Choroid plexus epithelial cell (primary cell): ENCODE measurements at regions not wholly inside any gene's neighbourhood (a gene's known extent, or its start where the extent isn't known, plus 50 kb on each side); places are given as distances from the start of the nearest gene placed in this dataset.

Experiments
- DNase-seq: peaks from one replicate; pipeline ENCODE4 v3.0.0-alpha.2; 2010; ENCODE audit warnings: low read depth
- H3K4me3 ChIP-seq: 2 replicates; pipeline ENCODE4 v1.5.1; 2011; ENCODE audit warnings: low read depth, mild to moderate bottlenecking, control low read depth, low read length, moderate library complexity
- TF ChIP-seq, protein P1 (sequence below): conservative IDR thresholded peaks from 2 replicates; pipeline ENCODE4 v1.5.1; 2011; ENCODE audit warnings: low read depth, mild to moderate bottlenecking, control low read depth, inconsistent platforms, low read length, moderate library complexity

DNA sequence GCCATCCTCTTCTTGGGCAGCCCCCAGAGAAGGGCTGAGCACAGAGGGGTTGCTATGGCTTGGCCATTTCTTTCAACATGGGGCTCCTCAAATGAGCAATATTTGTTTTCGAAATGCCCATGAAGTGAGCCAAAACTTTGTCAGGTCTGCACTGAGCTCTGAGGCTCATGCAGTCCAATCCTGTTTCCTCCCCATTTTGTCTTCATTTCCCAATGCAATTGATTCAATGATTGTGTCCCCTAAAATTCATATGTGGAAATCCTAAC, 60.6 kb upstream of the CD44 start:
- H3K4me3 ChIP-seq, result no peak overlapping the region
- TF ChIP-seq, protein P1, sequence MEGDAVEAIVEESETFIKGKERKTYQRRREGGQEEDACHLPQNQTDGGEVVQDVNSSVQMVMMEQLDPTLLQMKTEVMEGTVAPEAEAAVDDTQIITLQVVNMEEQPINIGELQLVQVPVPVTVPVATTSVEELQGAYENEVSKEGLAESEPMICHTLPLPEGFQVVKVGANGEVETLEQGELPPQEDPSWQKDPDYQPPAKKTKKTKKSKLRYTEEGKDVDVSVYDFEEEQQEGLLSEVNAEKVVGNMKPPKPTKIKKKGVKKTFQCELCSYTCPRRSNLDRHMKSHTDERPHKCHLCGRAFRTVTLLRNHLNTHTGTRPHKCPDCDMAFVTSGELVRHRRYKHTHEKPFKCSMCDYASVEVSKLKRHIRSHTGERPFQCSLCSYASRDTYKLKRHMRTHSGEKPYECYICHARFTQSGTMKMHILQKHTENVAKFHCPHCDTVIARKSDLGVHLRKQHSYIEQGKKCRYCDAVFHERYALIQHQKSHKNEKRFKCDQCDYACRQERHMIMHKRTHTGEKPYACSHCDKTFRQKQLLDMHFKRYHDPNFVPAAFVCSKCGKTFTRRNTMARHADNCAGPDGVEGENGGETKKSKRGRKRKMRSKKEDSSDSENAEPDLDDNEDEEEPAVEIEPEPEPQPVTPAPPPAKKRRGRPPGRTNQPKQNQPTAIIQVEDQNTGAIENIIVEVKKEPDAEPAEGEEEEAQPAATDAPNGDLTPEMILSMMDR, result no peak
- DNase-seq, result no peak

DNA sequence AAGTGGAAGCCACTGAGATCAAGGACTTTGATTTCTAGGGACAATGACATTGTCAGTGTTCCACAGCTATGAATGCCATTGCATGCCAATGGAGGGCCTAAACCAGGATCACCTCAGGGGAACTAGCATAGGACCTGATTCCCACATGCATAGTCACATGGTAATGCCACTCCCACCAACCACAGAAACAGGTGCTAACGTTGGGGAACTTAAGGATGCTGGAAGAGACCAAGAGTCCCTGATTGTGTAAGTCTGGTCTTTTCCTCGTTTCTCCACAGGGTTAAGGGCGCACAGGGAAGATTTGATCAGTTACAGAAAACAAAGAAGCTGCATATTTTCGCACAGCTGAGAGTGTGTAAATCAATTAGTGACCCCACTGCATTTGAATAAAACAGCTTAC, 59.4 kb upstream of the CD44 start:
- no peak overlapping the region for H3K4me3 ChIP-seq
- TF ChIP-seq, protein P1, result no peak
- DNase-seq, result no peak

DNA sequence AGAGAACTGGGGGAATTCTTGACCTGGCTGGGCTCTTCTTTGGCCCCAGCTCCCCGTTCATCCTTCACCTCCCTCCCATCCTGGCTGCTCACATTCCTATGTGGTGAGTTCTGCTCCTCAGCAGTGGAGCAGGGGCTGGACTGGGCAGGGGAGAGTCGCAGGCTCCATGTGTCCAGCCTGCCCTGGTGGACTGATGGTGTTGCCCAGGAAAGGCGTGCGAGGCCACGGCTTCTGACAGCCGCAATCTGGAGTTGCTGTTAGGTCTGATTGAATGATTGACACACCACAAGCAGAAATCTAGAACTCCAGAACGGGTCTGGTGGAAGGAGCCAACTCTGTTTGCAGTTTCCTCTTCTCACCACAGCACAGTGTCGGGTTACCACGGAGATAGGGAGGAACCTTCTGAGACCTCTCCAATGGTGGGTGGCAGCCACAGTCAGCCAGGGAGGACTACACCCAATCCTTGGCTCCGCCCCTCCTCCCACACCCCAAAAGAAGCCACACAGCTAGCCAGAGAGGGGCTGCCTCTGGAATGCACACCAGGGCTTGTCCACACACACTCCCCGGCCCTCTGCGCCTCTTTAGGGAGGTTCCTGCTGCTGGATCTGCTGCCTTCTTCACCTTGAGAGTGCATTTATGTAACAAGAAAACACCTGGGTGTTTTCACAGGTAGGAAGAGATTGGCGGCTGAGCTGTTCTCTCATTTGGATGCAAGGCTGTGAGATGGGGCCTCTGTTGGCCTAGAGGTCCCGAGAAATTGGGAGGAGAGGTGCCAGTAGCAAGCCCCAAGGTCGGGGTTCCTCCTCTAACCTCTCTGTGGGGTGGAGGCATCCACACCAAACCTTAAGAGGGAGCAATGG, 56.4 kb upstream of the CD44 start:
- TF ChIP-seq, protein P1, result peak; percentile 6
- DNase-seq, result peak; percentile 85
- H3K4me3 ChIP-seq, result peak overlapping the region; percentile 3

DNA sequence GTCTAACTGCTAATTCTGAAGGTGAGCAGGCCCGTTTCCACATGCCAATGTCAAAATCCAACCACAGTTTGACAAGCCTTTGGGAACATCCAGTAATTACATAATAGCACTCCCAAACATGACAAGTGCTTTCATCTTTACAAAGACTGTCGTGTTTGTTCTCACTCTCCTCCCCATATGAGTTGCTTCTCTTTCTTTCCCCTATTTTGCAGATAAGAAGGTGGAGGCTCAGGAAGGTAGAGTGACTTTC, 55.9 kb upstream of the CD44 start:
- H3K4me3 ChIP-seq, result no peak overlapping the region
- no peak for DNase-seq
- TF ChIP-seq, protein P1, result no peak

DNA sequence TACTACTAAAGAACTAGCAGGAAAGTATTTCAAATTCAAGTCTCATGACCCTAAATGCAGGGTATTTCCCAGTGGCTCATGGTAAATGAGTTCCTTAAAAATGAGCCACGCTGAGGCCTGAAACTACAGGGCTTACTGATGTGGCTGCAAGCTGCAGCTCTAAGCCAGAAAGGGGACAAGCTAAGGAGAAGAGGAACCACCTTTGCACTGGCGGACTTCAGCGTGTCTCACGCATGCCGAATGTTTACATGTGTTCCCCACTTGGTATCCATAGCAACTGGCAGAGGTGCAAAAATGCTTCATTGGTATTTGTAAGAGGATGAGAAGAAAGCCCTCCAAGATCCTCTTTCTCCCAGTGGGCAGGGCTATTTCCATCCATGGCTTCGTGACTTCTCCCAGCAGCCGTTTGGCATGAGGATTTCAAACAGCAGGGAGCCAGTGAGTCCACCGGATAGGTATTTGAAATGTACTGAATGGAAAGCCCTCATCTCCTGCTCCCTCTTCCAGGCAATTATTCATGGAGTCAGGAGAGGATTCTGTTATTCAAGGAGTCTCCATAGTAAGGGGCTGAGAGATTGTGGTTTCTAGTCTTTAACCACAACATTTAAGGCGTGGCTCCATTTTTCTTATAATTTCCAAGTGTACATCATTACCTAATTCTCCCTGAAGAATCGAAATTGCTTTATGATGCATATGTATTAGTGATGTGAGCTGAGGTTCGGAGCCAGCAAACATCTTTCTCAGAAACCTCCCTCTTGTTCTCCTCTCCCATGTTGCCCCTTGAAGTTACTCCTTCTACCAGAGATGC, 55.3 kb upstream of the CD44 start:
- TF ChIP-seq, protein P1, result no peak
- no peak overlapping the region for H3K4me3 ChIP-seq
- peak; percentile 99 for DNase-seq

DNA sequence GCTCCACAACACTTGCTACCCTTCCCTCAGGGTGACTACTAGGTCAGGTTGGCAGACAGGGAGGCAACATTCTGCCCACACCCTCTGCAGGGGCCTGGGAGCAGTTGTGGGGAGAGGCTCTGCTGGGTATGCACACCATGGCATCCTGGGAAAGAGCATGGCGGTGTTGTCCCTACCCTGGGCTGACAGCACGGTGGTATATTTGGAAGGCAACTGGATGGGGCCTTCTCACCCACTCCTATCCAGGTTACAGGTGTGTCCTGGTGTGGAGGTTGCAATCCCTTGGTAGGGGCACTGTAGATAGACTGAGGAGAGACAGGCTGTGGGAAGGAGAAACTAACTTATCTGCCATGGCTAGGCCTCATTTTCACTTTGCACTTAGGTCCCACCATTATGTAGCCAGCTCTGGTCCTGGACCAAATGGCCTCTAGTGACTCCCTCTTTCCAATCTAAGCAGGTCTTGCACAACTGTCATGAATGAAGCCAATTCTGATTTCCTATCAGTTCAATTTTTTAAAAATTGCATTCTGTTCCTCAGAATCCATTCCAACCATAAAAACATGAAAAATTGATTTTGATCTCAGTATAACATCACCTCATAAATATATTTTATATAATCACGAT, 54.0 kb upstream of the CD44 start:
- TF ChIP-seq, protein P1, result no peak
- H3K4me3 ChIP-seq, result no peak overlapping the region
- DNase-seq, result no peak
